Mucosa of descending colon (tissue), 3 donors: ENCODE measurements at regions not wholly inside any gene's neighbourhood (a gene's known extent, or its start where the extent isn't known, plus 50 kb on each side); places are given as distances from the start of the nearest gene placed in this dataset.

Source experiments
- ATAC-seq: fragments of 200-7000 bp; cut with Tn5 transposase; one replicate; pipeline ENCODE4 v1.9.1; 2020; ENCODE audit warnings: mild to moderate bottlenecking, moderate library complexity
- DNase-seq, 3 donors: peaks; one replicate each; pipeline ENCODE4 v3.0.0-alpha.2; 2020
- H3K36me3 ChIP-seq: fragments of 200-600 bp; one replicate; pipeline ENCODE4 v1.8.0; 2021; ENCODE audit warnings: low read depth, mild to moderate bottlenecking
- H3K4me1 ChIP-seq: fragments of 200-600 bp; one replicate; pipeline ENCODE4 v1.8.0; 2021; ENCODE audit warnings: low read depth, mild to moderate bottlenecking
- H3K4me3 ChIP-seq: fragments of 200-600 bp; one replicate; pipeline ENCODE4 v1.8.0; 2021; ENCODE audit warnings: mild to moderate bottlenecking
- H3K9me3 ChIP-seq: fragments of 200-600 bp; one replicate; pipeline ENCODE4 v1.8.0; 2021; ENCODE audit warnings: mild to moderate bottlenecking
- CTCF ChIP-seq: fragments of 200-600 bp; IDR thresholded peaks from one replicate; pipeline ENCODE4 v1.8.0; 2022; ENCODE audit warnings: antibody characterized with exemption, mild to moderate bottlenecking
- intact Hi-C, 2 donors: fragments of 100-400 bp; cut with DNase I in 1 of 2; cut with micrococcal nuclease in 1 of 2; formaldehyde crosslinking; loops; one replicate each; pipeline versions ENCODE4 v1.11.0 to v1.11.1; 2022; cut with DNase I, micrococcal nuclease
- donor health status: DM: no; HTN: no; CAD: no; lungs with moderate emphysema.
- donor health status: DM: no; HTN: no; CAD: no.
- donor health status: DM: no; HTN: yes; CAD: no.

- Histone ChIP-seq H3K9me3 (no peaks in the 10 kb centered on the region), H3K36me3 (no peaks in the 10 kb centered on the region), H3K4me3 (no peak overlapping the region), H3K4me1 (no peaks in the 10 kb centered on the region)
- TF ChIP-seq CTCF: no peak
- intact Hi-C loops: no loop called here
- ATAC-seq (no peak), DNase-seq (no peak)
These were observed 124.1 kb upstream of the IQSEC1 start for GRCh38 chr3:13197281-13197680.

- no peaks in the 10 kb centered on the region for H3K9me3 ChIP-seq
- no peak for TF ChIP-seq CTCF
- H3K4me1 ChIP-seq: no peaks in the 10 kb centered on the region
- no peaks in the 10 kb centered on the region for H3K36me3 ChIP-seq
- no peak overlapping the region for H3K4me3 ChIP-seq
- no peak for DNase-seq
- ATAC-seq: no peak
- intact Hi-C loops: no loop called here
These were observed 122.1 kb upstream of the IQSEC1 start for GRCh38 chr3:13195374-13195773.

GRCh38 chr3:13194285-13195209 lies 121.3 kb upstream of the IQSEC1 start:
- ATAC-seq (no peak), DNase-seq (no peak)
- no peaks in the 10 kb centered on the region for H3K9me3 ChIP-seq
- intact Hi-C loops: no loop called here
- no peak for TF ChIP-seq CTCF
- H3K4me3 ChIP-seq: no peak overlapping the region
- H3K36me3 ChIP-seq: no peaks in the 10 kb centered on the region
- no peaks in the 10 kb centered on the region for H3K4me1 ChIP-seq

- DNase-seq: no peak
- no peak for TF ChIP-seq CTCF
These were observed 120.4 kb upstream of the IQSEC1 start for GRCh38 chr3:13193320-13194284.

GRCh38 chr3:13192471-13193213 lies 119.4 kb upstream of the IQSEC1 start:
- Histone ChIP-seq H3K4me1 (no peaks in the 10 kb centered on the region), H3K4me3 (no peak overlapping the region), H3K36me3 (no peaks in the 10 kb centered on the region), H3K9me3 (no peaks in the 10 kb centered on the region)
- DNase-seq (no peak), ATAC-seq (no peak)
- intact Hi-C loops: no loop called here
- no peak for TF ChIP-seq CTCF

More at GRCh38 chr3:13193320-13194284, 120.4 kb upstream of the IQSEC1 start:
- intact Hi-C loops: no loop called here
- Histone ChIP-seq H3K36me3 (no peaks in the 10 kb centered on the region), H3K9me3 (no peaks in the 10 kb centered on the region), H3K4me1 (no peaks in the 10 kb centered on the region), H3K4me3 (no peak overlapping the region)
- ATAC-seq: no peak
